GM21576 (cell line): ENCODE measurements at regions not wholly inside any gene's neighbourhood (a gene's known extent, or its start where the extent isn't known, plus 50 kb on each side); places are given as distances from the start of the nearest gene placed in this dataset.
"Not testable (repeated sequence)": the region's sequence is repeated elsewhere in the genome, so short reads cannot be mapped to it uniquely, and the experiment has no call there.

Experiments used
- ATAC-seq: cut with Tn5 transposase; IDR thresholded peaks from one replicate; pipeline ENCODE4 v1.9.1; 2021; ENCODE audit warnings: mild to moderate bottlenecking, moderate library complexity; ENCODE audit not compliant: unreplicated experiment

- no peak for ATAC-seq
Measured at GRCh38 chrX:95218976-95219375, 1465.7 kb upstream of the DIAPH2 start.

- ATAC-seq = no peak
Measured at GRCh38 chrX:95248386-95248785, 1436.3 kb upstream of the DIAPH2 start.

- no peak for ATAC-seq
Measured at GRCh38 chrX:95290455-95290854, 1394.2 kb upstream of the DIAPH2 start.

GRCh38 chrX:95291561-95291960 is 1393.1 kb upstream of the DIAPH2 start:
- no peak for ATAC-seq

- no peak for ATAC-seq
Measured at GRCh38 chrX:95318882-95319281, 1365.8 kb upstream of the DIAPH2 start.

GRCh38 chrX:95325185-95325584 is 1359.5 kb upstream of the DIAPH2 start:
- no peak for ATAC-seq

GRCh38 chrX:95330292-95330691 is 1354.3 kb upstream of the DIAPH2 start:
- no peak for ATAC-seq

GRCh38 chrX:95332530-95332929 is 1352.1 kb upstream of the DIAPH2 start:
- no peak for ATAC-seq

- no peak for ATAC-seq
Measured at GRCh38 chrX:95346856-95347255, 1337.8 kb upstream of the DIAPH2 start.

GRCh38 chrX:95350774-95351488 is 1333.7 kb upstream of the DIAPH2 start:
- ATAC-seq = no peak

GRCh38 chrX:95367286-95367685 is 1317.4 kb upstream of the DIAPH2 start:
- ATAC-seq = no peak

- ATAC-seq = no peak
Measured at GRCh38 chrX:95382799-95383198, 1301.8 kb upstream of the DIAPH2 start.

GRCh38 chrX:95383778-95384177 is 1300.9 kb upstream of the DIAPH2 start:
- no peak for ATAC-seq

- ATAC-seq = no peak
Measured at GRCh38 chrX:95427389-95427788, 1257.3 kb upstream of the DIAPH2 start.

- no peak for ATAC-seq
Measured at GRCh38 chrX:95435198-95435597, 1249.4 kb upstream of the DIAPH2 start.

- no peak for ATAC-seq
Measured at GRCh38 chrX:95441836-95442235, 1242.8 kb upstream of the DIAPH2 start.

GRCh38 chrX:95484781-95485180 is 1199.9 kb upstream of the DIAPH2 start:
- ATAC-seq = no peak

GRCh38 chrX:95505721-95506120 is 1178.9 kb upstream of the DIAPH2 start:
- ATAC-seq = no peak

GRCh38 chrX:95509474-95509873 is 1175.2 kb upstream of the DIAPH2 start:
- no peak for ATAC-seq

GRCh38 chrX:95524018-95524417 is 1160.6 kb upstream of the DIAPH2 start:
- ATAC-seq = not testable (repeated sequence)

GRCh38 chrX:95536111-95536510 is 1148.5 kb upstream of the DIAPH2 start:
- ATAC-seq = no peak

GRCh38 chrX:95536661-95537060 is 1148.0 kb upstream of the DIAPH2 start:
- ATAC-seq = no peak

- ATAC-seq = no peak
Measured at GRCh38 chrX:95539041-95539440, 1145.6 kb upstream of the DIAPH2 start.
